KMS-11 (cell line): ENCODE measurements at regions not wholly inside any gene's neighbourhood (a gene's known extent, or its start where the extent isn't known, plus 50 kb on each side); places are given as distances from the start of the nearest gene placed in this dataset.

Experiments
- H2AFZ ChIP-seq: fragments of 200-600 bp; sonication (generic); 2 replicates; pipeline ENCODE4 v1.6.1; 2016; ENCODE audit warnings: antibody characterized with exemption, mixed run types, low read depth
- H3K27ac ChIP-seq: fragments of 200-600 bp; sonication (generic); 2 replicates; pipeline ENCODE4 v1.6.1; 2016; ENCODE audit warnings: mild to moderate bottlenecking, mixed run types
- H3K27me3 ChIP-seq: fragments of 200-600 bp; sonication (generic); 2 replicates; pipeline ENCODE4 v1.6.1; 2017; ENCODE audit warnings: mild to moderate bottlenecking, low read depth, mixed run types, moderate library complexity; ENCODE audit not compliant: insufficient read depth
- H3K36me3 ChIP-seq: fragments of 200-600 bp; sonication (generic); 2 replicates; pipeline ENCODE4 v1.6.1; 2017; ENCODE audit warnings: mild to moderate bottlenecking, mixed run types; ENCODE audit not compliant: insufficient read depth
- H3K4me1 ChIP-seq: fragments of 200-600 bp; sonication (generic); 2 replicates; pipeline ENCODE4 v1.6.1; 2016; ENCODE audit warnings: mild to moderate bottlenecking, low read depth, mixed run types; ENCODE audit not compliant: poor library complexity, severe bottlenecking
- H3K4me2 ChIP-seq: fragments of 200-600 bp; sonication (generic); 2 replicates; pipeline ENCODE4 v1.7.0; 2016; ENCODE audit warnings: mild to moderate bottlenecking, mixed run types
- H3K4me3 ChIP-seq: fragments of 200-600 bp; sonication (generic); IDR thresholded peaks from 2 replicates; pipeline ENCODE4 v1.6.1; 2017; ENCODE audit warnings: low read depth, low read length, mixed read lengths; ENCODE audit not compliant: insufficient read depth
- H3K79me2 ChIP-seq: fragments of 200-600 bp; sonication (generic); 2 replicates; pipeline ENCODE4 v1.6.1; 2016; ENCODE audit warnings: low read depth, mixed run types; ENCODE audit not compliant: insufficient read depth
- H3K9ac ChIP-seq: fragments of 200-600 bp; sonication (generic); 2 replicates; pipeline ENCODE4 v1.6.1; 2016; ENCODE audit warnings: mild to moderate bottlenecking, mixed run types
- H4K20me1 ChIP-seq: fragments of 200-600 bp; sonication (generic); 2 replicates; pipeline ENCODE4 v1.6.1; 2016; ENCODE audit warnings: mild to moderate bottlenecking, mixed run types; ENCODE audit not compliant: insufficient read depth
- TF ChIP-seq, protein P1 (sequence below): fragments of 200-600 bp; sonication (generic); conservative IDR thresholded peaks from 2 replicates; pipeline ENCODE4 v1.6.1; 2017; ENCODE audit warnings: low read depth, mild to moderate bottlenecking, antibody characterized with exemption, low read length, moderate library complexity, mixed read lengths

- Histone ChIP-seq H3K4me2 (no peak overlapping the region), H3K27ac (no peak overlapping the region), H3K36me3 (no peaks in the 10 kb centered on the region), H2AFZ (no peak overlapping the region), H4K20me1 (no peaks in the 10 kb centered on the region), H3K27me3 (no peaks in the 10 kb centered on the region), H3K79me2 (no peaks in the 10 kb centered on the region), H3K4me3 (no peak overlapping the region), H3K9ac (no peak overlapping the region), H3K4me1 (no peaks in the 10 kb centered on the region)
- TF ChIP-seq, protein P1, sequence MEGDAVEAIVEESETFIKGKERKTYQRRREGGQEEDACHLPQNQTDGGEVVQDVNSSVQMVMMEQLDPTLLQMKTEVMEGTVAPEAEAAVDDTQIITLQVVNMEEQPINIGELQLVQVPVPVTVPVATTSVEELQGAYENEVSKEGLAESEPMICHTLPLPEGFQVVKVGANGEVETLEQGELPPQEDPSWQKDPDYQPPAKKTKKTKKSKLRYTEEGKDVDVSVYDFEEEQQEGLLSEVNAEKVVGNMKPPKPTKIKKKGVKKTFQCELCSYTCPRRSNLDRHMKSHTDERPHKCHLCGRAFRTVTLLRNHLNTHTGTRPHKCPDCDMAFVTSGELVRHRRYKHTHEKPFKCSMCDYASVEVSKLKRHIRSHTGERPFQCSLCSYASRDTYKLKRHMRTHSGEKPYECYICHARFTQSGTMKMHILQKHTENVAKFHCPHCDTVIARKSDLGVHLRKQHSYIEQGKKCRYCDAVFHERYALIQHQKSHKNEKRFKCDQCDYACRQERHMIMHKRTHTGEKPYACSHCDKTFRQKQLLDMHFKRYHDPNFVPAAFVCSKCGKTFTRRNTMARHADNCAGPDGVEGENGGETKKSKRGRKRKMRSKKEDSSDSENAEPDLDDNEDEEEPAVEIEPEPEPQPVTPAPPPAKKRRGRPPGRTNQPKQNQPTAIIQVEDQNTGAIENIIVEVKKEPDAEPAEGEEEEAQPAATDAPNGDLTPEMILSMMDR, result no peak
Observed at GRCh38 chr2:189336276-189336975, 104.8 kb upstream of the WDR75 start.

DNA sequence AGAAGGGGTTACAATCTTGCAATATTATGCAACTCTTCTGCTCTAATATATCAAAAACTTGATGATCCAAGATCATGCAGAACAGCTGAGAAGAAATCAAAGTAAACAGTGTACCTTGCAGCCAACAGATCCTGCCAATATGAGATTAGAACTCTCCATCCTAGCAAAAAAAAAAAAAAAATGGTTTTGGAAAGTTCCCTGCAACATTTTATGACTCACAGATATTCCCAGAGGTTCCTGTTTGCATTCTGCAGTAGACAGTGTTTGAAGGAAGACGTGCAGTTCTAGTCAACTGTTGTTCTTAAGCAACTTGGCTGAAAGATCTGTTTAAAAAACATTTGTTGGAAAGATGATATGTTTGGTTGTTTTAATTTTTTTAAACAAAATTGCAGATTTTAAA lies 103.6 kb upstream of the WDR75 start:
- Histone ChIP-seq H3K4me1 (no peaks in the 10 kb centered on the region), H3K27ac (no peak overlapping the region), H4K20me1 (no peaks in the 10 kb centered on the region), H3K36me3 (no peaks in the 10 kb centered on the region), H2AFZ (no peak overlapping the region), H3K27me3 (no peaks in the 10 kb centered on the region), H3K79me2 (no peaks in the 10 kb centered on the region), H3K9ac (no peak overlapping the region), H3K4me3 (no peak overlapping the region), H3K4me2 (no peak overlapping the region)
- TF ChIP-seq, protein P1, result no peak

DNA sequence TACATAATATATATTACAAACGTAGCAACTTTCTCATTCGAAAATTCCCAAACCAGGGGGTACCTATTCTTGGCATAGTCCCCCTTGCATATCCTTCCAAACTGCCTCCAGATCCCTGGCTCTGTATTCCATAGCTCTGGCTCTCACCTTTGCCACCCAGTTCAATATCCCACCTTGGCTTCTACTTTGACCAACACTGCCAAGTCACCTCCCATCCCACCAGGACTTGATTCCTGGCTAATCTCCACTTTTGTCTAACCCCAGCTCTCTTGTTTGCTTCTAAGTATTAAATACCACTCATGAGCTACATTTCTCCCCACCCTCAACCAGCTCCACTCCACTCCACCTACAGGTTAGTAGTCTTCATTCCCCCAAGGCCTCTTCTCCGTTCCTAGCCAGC lies 103.2 kb upstream of the WDR75 start:
- Histone ChIP-seq H3K4me3 (no peak overlapping the region), H3K27me3 (no peaks in the 10 kb centered on the region), H3K36me3 (no peaks in the 10 kb centered on the region), H3K27ac (no peak overlapping the region), H3K79me2 (no peaks in the 10 kb centered on the region), H2AFZ (no peak overlapping the region), H3K4me1 (no peaks in the 10 kb centered on the region), H3K9ac (no peak overlapping the region), H3K4me2 (no peak overlapping the region), H4K20me1 (no peaks in the 10 kb centered on the region)
- TF ChIP-seq, protein P1, result no peak

- H3K27me3 ChIP-seq, result no peaks in the 10 kb centered on the region
- no peak overlapping the region for H3K9ac ChIP-seq
- H3K27ac ChIP-seq, result no peak overlapping the region
- TF ChIP-seq, protein P1, result no peak
- no peaks in the 10 kb centered on the region for H3K36me3 ChIP-seq
- no peaks in the 10 kb centered on the region for H3K79me2 ChIP-seq
- no peak overlapping the region for H3K4me2 ChIP-seq
- no peaks in the 10 kb centered on the region for H4K20me1 ChIP-seq
- no peak overlapping the region for H2AFZ ChIP-seq
- no peak overlapping the region for H3K4me3 ChIP-seq
- H3K4me1 ChIP-seq, result no peaks in the 10 kb centered on the region
Observed at GRCh38 chr2:189341077-189341476, 100.2 kb upstream of the WDR75 start.
